HEK293T (cell line): ENCODE measurements at regions not wholly inside any gene's neighbourhood (a gene's known extent, or its start where the extent isn't known, plus 50 kb on each side); places are given as distances from the start of the nearest gene placed in this dataset.

ENCODE experiments used
- ARNT ChIP-seq: fragments of 450-650 bp; IDR thresholded peaks from 2 replicates; pipeline ENCODE4 v1.6.1; 2017; ENCODE audit warnings: mild to moderate bottlenecking
- BHLHE40 ChIP-seq: fragments of 450-650 bp; IDR thresholded peaks from 2 replicates; pipeline ENCODE4 v1.6.1; 2016; ENCODE audit warnings: mild to moderate bottlenecking, moderate library complexity, borderline replicate concordance
- ELF4 ChIP-seq: fragments of 450-650 bp; IDR thresholded peaks from 2 replicates; pipeline ENCODE4 v1.6.1; 2017; ENCODE audit warnings: antibody characterized with exemption
- FOXA1 ChIP-seq: fragments of 450-650 bp; IDR thresholded peaks from 2 replicates; pipeline ENCODE4 v1.6.1; 2016; ENCODE audit warnings: mild to moderate bottlenecking
- FOXK2 ChIP-seq: fragments of 450-650 bp; IDR thresholded peaks from 2 replicates; pipeline ENCODE4 v1.6.1; 2016; ENCODE audit warnings: mild to moderate bottlenecking
- FOXM1 ChIP-seq: fragments of 450-650 bp; IDR thresholded peaks from 2 replicates; pipeline ENCODE4 v1.6.1; 2017; ENCODE audit warnings: mild to moderate bottlenecking, borderline replicate concordance
- LEF1 ChIP-seq: fragments of 450-650 bp; IDR thresholded peaks from 2 replicates; pipeline ENCODE4 v1.6.1; 2017; ENCODE audit warnings: mild to moderate bottlenecking, borderline replicate concordance
- NFRKB ChIP-seq: fragments of 450-650 bp; IDR thresholded peaks from 2 replicates; pipeline ENCODE4 v1.6.1; 2016; ENCODE audit warnings: mild to moderate bottlenecking, moderate library complexity
- SP1 ChIP-seq: fragments of 450-650 bp; IDR thresholded peaks from 2 replicates; pipeline ENCODE4 v1.6.1; 2017
- SUZ12 ChIP-seq: fragments of 450-650 bp; IDR thresholded peaks from 2 replicates; pipeline ENCODE4 v1.6.1; 2016; ENCODE audit warnings: mild to moderate bottlenecking
- TARDBP ChIP-seq: fragments of 450-650 bp; IDR thresholded peaks from 2 replicates; pipeline ENCODE4 v1.6.1; 2016
- TF ChIP-seq, protein P1 (sequence below): fragments of 450-650 bp; IDR thresholded peaks from 2 replicates; pipeline ENCODE4 v1.6.1; 2016

DNA sequence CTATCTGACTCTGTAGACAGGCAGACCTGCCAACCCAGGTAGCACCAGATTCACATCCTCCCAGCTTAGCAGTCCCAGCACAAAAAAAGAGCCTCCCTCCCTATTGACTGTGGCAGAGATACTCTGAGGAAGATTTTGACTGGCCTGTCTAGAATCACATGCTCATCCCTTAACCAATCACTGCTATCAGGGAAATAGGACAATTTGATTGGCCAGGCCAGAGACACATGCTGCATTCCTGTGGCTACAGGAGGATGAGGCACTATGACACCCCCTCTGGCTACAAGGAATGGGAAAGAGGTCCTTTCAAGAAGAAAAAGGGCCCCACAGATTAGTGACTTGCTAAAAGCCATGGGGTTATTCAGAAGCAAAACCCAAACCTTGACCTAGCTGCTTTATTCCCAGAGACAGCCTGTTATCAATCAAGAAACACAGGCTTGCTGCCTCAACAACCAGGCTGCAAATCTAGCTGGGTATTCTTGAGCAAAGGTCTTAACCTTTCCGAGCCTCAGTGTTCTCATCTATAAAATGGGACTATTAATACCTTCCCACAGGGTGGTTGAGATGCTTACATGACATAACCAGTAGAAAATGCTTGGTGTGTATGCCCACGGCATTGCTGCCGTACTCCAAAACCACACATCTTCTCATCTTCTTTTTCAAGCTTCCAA lies 147.6 kb downstream of the BCOR start:
- TF ChIP-seq FOXK2 (no peak), BHLHE40 (no peak), LEF1 (no peak), FOXA1 (no peak), TARDBP (no peak), SP1 (no peak), ELF4 (no peak), FOXM1 (no peak), NFRKB (no peak), ARNT (no peak), SUZ12 (no peak)
- TF ChIP-seq, protein P1, sequence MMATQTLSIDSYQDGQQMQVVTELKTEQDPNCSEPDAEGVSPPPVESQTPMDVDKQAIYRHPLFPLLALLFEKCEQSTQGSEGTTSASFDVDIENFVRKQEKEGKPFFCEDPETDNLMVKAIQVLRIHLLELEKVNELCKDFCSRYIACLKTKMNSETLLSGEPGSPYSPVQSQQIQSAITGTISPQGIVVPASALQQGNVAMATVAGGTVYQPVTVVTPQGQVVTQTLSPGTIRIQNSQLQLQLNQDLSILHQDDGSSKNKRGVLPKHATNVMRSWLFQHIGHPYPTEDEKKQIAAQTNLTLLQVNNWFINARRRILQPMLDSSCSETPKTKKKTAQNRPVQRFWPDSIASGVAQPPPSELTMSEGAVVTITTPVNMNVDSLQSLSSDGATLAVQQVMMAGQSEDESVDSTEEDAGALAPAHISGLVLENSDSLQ: no peak
